ENCODE measurements at regions not wholly inside any gene's neighbourhood (a gene's known extent, or its start where the extent isn't known, plus 50 kb on each side); places are given as distances from the start of the nearest gene placed in this dataset.

DNA sequence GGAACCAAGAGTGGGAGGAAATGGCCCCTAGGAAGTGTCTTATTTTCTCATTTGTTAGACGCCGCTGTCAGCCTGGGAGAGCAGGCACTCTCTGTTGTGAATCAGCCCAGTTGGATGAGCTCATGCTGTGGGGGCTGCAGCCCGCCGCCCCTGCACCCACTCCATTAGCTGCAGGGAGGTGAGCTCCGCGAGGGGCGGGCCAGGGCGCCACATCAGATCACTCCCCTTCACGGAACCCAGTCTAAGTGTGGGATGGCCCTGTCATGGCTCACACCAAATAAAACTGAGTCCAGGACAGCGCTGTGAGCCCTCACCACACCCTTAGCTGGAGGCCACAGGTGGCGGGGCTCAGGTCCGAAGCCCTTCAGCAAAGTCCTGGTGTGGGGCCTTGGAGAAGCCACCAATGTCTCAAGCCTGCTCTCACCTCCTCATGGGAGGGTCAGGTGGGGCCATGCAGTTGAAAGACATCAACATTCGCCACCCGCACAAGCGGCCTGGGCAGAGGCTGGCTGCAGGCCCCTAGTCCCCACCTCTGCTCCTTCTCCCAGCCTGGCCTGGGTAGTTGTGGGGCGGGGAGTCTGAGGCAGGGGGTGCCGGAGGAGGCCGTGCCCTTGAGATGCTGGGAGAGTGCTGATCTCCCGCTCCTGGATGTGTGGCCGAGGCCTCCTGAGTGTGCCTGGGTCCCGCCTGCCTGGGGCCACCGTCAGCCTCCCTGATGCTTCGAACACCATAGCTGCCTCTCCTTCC is 66.2 kb upstream of the SLCO4A1 start:
- no peak for TF ChIP-seq CTCF (tag by site-specific recombination; IDR thresholded peaks at IDR 0.05)
- no peak for TF ChIP-seq ZFP41 (tag by site-specific recombination; IDR thresholded peaks at IDR 0.05; ENCODE audit: borderline replicate concordance)
- no peak for TF ChIP-seq SP3 (tag by site-specific recombination; IDR thresholded peaks at IDR 0.05)
- no peak for TF ChIP-seq ZNF544 (tag by site-specific recombination; IDR thresholded peaks at IDR 0.05)
- no peak for TF ChIP-seq ZNF140 (tag by site-specific recombination; IDR thresholded peaks at IDR 0.05)
- no peak for TF ChIP-seq ZNF843 (tag by site-specific recombination; IDR thresholded peaks at IDR 0.05)
- no peak for TF ChIP-seq REST (tag by site-specific recombination; IDR thresholded peaks at IDR 0.05)

All from HEK293 (cell line).